HCT116 (cell line): ENCODE measurements at regions not wholly inside any gene's neighbourhood (a gene's known extent, or its start where the extent isn't known, plus 50 kb on each side); places are given as distances from the start of the nearest gene placed in this dataset.

Source experiments
- ATAC-seq: fragments of 200-7000 bp; cut with Tn5 transposase; 2 replicates; pipeline ENCODE4 v1.9.1; 2020; ENCODE audit warnings: mild to moderate bottlenecking, moderate library complexity
- BruUV-seq: library from RNA; stranded (reverse); fragments of 400-500 nt; replicated peaks from 2 replicates; lab custom pipeline; 2021; lab: Mats Ljungman, UMichigan
- CTCF ChIA-PET: fragments of 300-600 bp; sonication (Branson Sonifier 250); formaldehyde crosslinking; loops from one replicate; lab custom pipeline; 2021; ENCODE audit warnings: antibody characterized with exemption; lab: Charles Lee
- POLR2A ChIA-PET: fragments of 300-600, 350-600 bp; sonication (Branson Sonifier 250); formaldehyde crosslinking; loops from one replicate; lab custom pipeline; 2021; ENCODE audit warnings: antibody characterized with exemption; lab: Charles Lee
- RAD21 ChIA-PET, 2 experiments: fragments of 300-600 bp; sonication (Branson Sonifier 250); formaldehyde crosslinking; loops; one replicate each; lab custom pipeline; 2023; ENCODE audit warnings: low total read pairs in 2 of 2; ENCODE audit not compliant: uncharacterized antibody in 2 of 2, unreplicated experiment in 2 of 2, low non-redundant PET in 1 of 2; lab: Charles Lee
- DNase-seq: peaks from one replicate; pipeline ENCODE4 v3.0.0-alpha.2; 2010; ENCODE audit warnings: low read depth, low spot score
- H2AFZ ChIP-seq: fragments of 200-600 bp; shearing (Covaris generic), sonication (generic); 2 replicates; pipeline ENCODE4 v1.6.1; 2017; ENCODE audit warnings: low read depth, mixed run types, mixed read lengths, antibody characterized with exemption, low read length; ENCODE audit not compliant: poor library complexity, severe bottlenecking
- H3K27ac ChIP-seq: 2 replicates; pipeline ENCODE4 v1.5.1; 2012; ENCODE audit warnings: low read depth, low read length
- H3K27me3 ChIP-seq: fragments of 200-600 bp; sonication (generic); 2 replicates; pipeline ENCODE4 v1.6.1; 2016; ENCODE audit warnings: mixed run types, low read length, mixed read lengths; ENCODE audit not compliant: insufficient read depth
- H3K36me3 ChIP-seq, 2 experiments: fragments of 200-500 bp in 1 of 2; fragments of 200-600 bp in 1 of 2; sonication (Bioruptor generic) in 1 of 2; sonication (generic) in 1 of 2; 2 replicates each; pipeline versions ENCODE4 v1.5.1 to v1.6.1; 2014 to 2016; ENCODE audit warnings: low read length in 2 of 2, inconsistent platforms in 1 of 2, mixed read lengths in 1 of 2, mixed run types in 1 of 2; ENCODE audit not compliant: insufficient read depth in 2 of 2, control insufficient read depth in 1 of 2
- H3K4me1 ChIP-seq, 2 experiments: fragments of 200-600 bp in 1 of 2; sonication (generic) in 1 of 2; 2 replicates each; pipeline versions ENCODE4 v1.5.1 to v1.6.1; 2012 to 2017; ENCODE audit warnings: low read length in 2 of 2, inconsistent platforms in 1 of 2, mild to moderate bottlenecking in 1 of 2, mixed read lengths in 1 of 2, mixed run types in 1 of 2, moderate library complexity in 1 of 2; ENCODE audit not compliant: insufficient read depth in 2 of 2, control insufficient read depth in 1 of 2
- H3K4me2 ChIP-seq: fragments of 200-600 bp; sonication (generic); 2 replicates; pipeline ENCODE4 v1.6.1; 2017; ENCODE audit warnings: mixed run types, low read length, mixed read lengths
- H3K4me3 ChIP-seq, 2 experiments: fragments of 200-600 bp in 1 of 2; sonication (generic) in 1 of 2; replicated peaks in 1 of 2; 2 replicates each; pipeline ENCODE4 v1.5.1; 2011 to 2016; ENCODE audit warnings: low read length in 2 of 2, control low read depth in 1 of 2, low read depth in 1 of 2, mild to moderate bottlenecking in 1 of 2, mixed read lengths in 1 of 2, mixed run types in 1 of 2
- H3K79me2 ChIP-seq: fragments of 200-600 bp; sonication (generic); 2 replicates; pipeline ENCODE4 v1.6.1; 2017; ENCODE audit warnings: mild to moderate bottlenecking, mixed run types, low read length, moderate library complexity, mixed read lengths; ENCODE audit not compliant: insufficient read depth
- H3K9ac ChIP-seq: fragments of 200-600 bp; sonication (generic); 2 replicates; pipeline ENCODE4 v1.6.1; 2016; ENCODE audit warnings: low read length, mixed read lengths
- H3K9me2 ChIP-seq: fragments of 200-600 bp; sonication (generic), shearing (Covaris generic); 2 replicates; pipeline ENCODE4 v1.6.1; 2017; ENCODE audit warnings: mixed run types, mild to moderate bottlenecking, moderate library complexity; ENCODE audit not compliant: insufficient read depth
- H3K9me3 ChIP-seq, 2 experiments: fragments of 200-500 bp in 1 of 2; fragments of 200-600 bp in 1 of 2; sonication (Bioruptor generic) in 1 of 2; sonication (generic) in 1 of 2; 2 replicates each; pipeline ENCODE4 v1.6.1; 2014 to 2017; ENCODE audit warnings: low read length in 2 of 2, mixed read lengths in 2 of 2, inconsistent platforms in 1 of 2, low read depth in 1 of 2, mild to moderate bottlenecking in 1 of 2, mixed run types in 1 of 2, moderate library complexity in 1 of 2; ENCODE audit not compliant: control insufficient read depth in 1 of 2, insufficient read depth in 1 of 2
- H4K20me1 ChIP-seq: fragments of 200-600 bp; sonication (generic), shearing (Covaris generic); 2 replicates; pipeline ENCODE4 v1.6.1; 2017; ENCODE audit warnings: mixed run types, mild to moderate bottlenecking, moderate library complexity; ENCODE audit not compliant: insufficient read depth
- CBX3 ChIP-seq: IDR thresholded peaks from 2 replicates; pipeline ENCODE4 v1.6.1; 2012; ENCODE audit warnings: low read depth
- CEBPB ChIP-seq: IDR thresholded peaks from 2 replicates; pipeline ENCODE4 v1.6.1; 2012; ENCODE audit warnings: low read depth
- EGR1 ChIP-seq: IDR thresholded peaks from 2 replicates; pipeline ENCODE4 v1.6.1; 2012; ENCODE audit warnings: low read depth
- FOSL1 ChIP-seq: IDR thresholded peaks from 2 replicates; pipeline ENCODE4 v1.6.1; 2012; ENCODE audit warnings: low read depth
- POLR2AphosphoS5 ChIP-seq: IDR thresholded peaks from 2 replicates; pipeline ENCODE4 v1.6.1; 2011; ENCODE audit warnings: mild to moderate bottlenecking, low read depth, low read length, moderate library complexity
- RAD21 ChIP-seq: IDR thresholded peaks from 2 replicates; pipeline ENCODE4 v1.6.1; 2012; ENCODE audit warnings: low read depth, mild to moderate bottlenecking
- SIN3A ChIP-seq: IDR thresholded peaks from 2 replicates; pipeline ENCODE4 v1.6.1; 2012; ENCODE audit warnings: low read depth
- SP1 ChIP-seq: IDR thresholded peaks from 2 replicates; pipeline ENCODE4 v1.6.1; 2012; ENCODE audit warnings: low read depth
- YY1 ChIP-seq: IDR thresholded peaks from 2 replicates; pipeline ENCODE4 v1.6.1; 2011; ENCODE audit warnings: low read length, low read depth, moderate library complexity, mild to moderate bottlenecking; ENCODE audit not compliant: insufficient replicate concordance; ENCODE audit errors: extremely low read depth
- intact Hi-C: fragments of 100-400 bp; cut with micrococcal nuclease; formaldehyde crosslinking; loops from 2 replicates; pipeline ENCODE4 v1.10.0; 2022
- TF ChIP-seq, protein P1 (sequence below): IDR thresholded peaks from 2 replicates; pipeline ENCODE4 v1.6.1; 2012
- TF ChIP-seq, protein P2 (sequence below): IDR thresholded peaks from 2 replicates; pipeline ENCODE4 v1.6.1; 2012
- TF ChIP-seq, protein P3 (sequence below): IDR thresholded peaks from 2 replicates; pipeline ENCODE4 v1.6.1; 2011; ENCODE audit warnings: mild to moderate bottlenecking, low read length, moderate library complexity; ENCODE audit not compliant: insufficient replicate concordance; ENCODE audit errors: extremely low read depth
- TF ChIP-seq, protein P4 (sequence below), 3 experiments: fragments of 200-600 bp in 1 of 3; sonication (generic) in 1 of 3; IDR thresholded peaks in 2 of 3; conservative IDR thresholded peaks in 1 of 3; 2 replicates each; pipeline ENCODE4 v1.5.1; 2012 to 2017; ENCODE audit warnings: low read depth in 2 of 3, low read length in 2 of 3, antibody characterized with exemption in 1 of 3, borderline replicate concordance in 1 of 3, control low read depth in 1 of 3, mild to moderate bottlenecking in 1 of 3, mixed read lengths in 1 of 3, mixed run types in 1 of 3, moderate library complexity in 1 of 3; ENCODE audit not compliant: insufficient read depth in 1 of 3

DNA sequence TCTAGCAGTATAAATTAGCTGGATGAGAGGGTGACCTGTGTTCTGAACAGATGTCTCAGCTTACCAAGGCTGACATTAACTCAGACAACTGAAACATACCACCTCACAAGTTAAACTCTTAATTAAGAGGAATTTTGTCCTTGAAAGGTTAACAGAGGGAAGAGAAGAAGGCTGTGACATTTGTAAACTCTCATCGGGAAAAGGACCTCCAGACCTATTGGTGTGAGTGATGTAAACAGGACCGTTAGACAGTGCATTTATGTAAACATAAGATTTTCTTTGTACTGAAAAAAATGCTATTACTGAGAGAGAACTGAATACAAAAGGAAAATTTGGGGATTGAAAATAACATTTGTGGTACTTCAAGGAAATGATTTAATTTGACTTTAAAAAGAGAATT, 308.4 kb upstream of the DIAPH2 start:
- DNase-seq: no peak
- ATAC-seq: no peak
- intact Hi-C loops: no loop called here

DNA sequence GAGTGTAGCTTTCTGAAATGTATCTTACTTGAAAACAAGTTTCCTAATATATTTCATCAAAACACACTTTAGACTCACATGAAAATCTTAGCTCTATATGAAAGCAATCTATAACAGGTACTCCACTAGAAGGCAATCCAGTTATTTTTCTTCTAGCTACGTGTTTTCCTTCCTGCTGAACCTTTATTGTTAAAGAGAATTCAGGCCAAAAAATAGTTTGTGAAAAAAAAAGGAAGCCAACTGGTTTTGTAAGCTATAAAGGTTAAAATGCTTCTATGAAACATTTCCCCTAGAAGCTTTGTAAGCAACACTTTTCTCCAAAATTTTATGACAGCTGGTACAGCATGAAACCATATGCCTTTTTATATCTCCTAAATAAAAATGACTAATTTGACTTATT, 304.7 kb upstream of the DIAPH2 start:
- no TSS peak for BruUV-seq
- no peak overlapping the region for H3K4me3 ChIP-seq
- ATAC-seq (no peak), DNase-seq (no peak)
- no peaks in the 10 kb centered on the region for H3K9me3 ChIP-seq
- H3K4me1 ChIP-seq: no peaks in the 10 kb centered on the region
- ChIA-PET CTCF (no interaction called here), POLR2A (no interaction called here), RAD21 (no interaction called here)
- H3K4me2 ChIP-seq: no peak overlapping the region
- H3K27ac ChIP-seq: no peak overlapping the region
- H4K20me1 ChIP-seq: no peaks in the 10 kb centered on the region
- H3K9me2 ChIP-seq: no peaks in the 10 kb centered on the region
- H3K36me3 ChIP-seq: no peaks in the 10 kb centered on the region
- no peak overlapping the region for H3K9ac ChIP-seq
- intact Hi-C loops: no loop called here
- no peaks in the 10 kb centered on the region for H3K27me3 ChIP-seq
- no peak overlapping the region for H2AFZ ChIP-seq
- H3K79me2 ChIP-seq: no peaks in the 10 kb centered on the region
- TF ChIP-seq YY1 (no peak), SP1 (no peak), SIN3A (no peak), RAD21 (no peak), CEBPB (no peak), FOSL1 (no peak), POLR2AphosphoS5 (no peak), EGR1 (no peak)
- TF ChIP-seq, protein P1, sequence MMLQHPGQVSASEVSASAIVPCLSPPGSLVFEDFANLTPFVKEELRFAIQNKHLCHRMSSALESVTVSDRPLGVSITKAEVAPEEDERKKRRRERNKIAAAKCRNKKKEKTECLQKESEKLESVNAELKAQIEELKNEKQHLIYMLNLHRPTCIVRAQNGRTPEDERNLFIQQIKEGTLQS: no peak
- TF ChIP-seq, protein P2, sequence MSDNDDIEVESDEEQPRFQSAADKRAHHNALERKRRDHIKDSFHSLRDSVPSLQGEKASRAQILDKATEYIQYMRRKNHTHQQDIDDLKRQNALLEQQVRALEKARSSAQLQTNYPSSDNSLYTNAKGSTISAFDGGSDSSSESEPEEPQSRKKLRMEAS: no peak
- TF ChIP-seq, protein P3, sequence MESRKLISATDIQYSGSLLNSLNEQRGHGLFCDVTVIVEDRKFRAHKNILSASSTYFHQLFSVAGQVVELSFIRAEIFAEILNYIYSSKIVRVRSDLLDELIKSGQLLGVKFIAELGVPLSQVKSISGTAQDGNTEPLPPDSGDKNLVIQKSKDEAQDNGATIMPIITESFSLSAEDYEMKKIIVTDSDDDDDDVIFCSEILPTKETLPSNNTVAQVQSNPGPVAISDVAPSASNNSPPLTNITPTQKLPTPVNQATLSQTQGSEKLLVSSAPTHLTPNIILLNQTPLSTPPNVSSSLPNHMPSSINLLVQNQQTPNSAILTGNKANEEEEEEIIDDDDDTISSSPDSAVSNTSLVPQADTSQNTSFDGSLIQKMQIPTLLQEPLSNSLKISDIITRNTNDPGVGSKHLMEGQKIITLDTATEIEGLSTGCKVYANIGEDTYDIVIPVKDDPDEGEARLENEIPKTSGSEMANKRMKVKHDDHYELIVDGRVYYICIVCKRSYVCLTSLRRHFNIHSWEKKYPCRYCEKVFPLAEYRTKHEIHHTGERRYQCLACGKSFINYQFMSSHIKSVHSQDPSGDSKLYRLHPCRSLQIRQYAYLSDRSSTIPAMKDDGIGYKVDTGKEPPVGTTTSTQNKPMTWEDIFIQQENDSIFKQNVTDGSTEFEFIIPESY: no peak
- TF ChIP-seq, protein P4, sequence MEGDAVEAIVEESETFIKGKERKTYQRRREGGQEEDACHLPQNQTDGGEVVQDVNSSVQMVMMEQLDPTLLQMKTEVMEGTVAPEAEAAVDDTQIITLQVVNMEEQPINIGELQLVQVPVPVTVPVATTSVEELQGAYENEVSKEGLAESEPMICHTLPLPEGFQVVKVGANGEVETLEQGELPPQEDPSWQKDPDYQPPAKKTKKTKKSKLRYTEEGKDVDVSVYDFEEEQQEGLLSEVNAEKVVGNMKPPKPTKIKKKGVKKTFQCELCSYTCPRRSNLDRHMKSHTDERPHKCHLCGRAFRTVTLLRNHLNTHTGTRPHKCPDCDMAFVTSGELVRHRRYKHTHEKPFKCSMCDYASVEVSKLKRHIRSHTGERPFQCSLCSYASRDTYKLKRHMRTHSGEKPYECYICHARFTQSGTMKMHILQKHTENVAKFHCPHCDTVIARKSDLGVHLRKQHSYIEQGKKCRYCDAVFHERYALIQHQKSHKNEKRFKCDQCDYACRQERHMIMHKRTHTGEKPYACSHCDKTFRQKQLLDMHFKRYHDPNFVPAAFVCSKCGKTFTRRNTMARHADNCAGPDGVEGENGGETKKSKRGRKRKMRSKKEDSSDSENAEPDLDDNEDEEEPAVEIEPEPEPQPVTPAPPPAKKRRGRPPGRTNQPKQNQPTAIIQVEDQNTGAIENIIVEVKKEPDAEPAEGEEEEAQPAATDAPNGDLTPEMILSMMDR (IDR thresholded peaks at IDR 0.05 in 2 of 3, conservative IDR thresholded peaks at IDR 0.05 in 1 of 3; ENCODE audit: borderline replicate concordance in 1 of 3, insufficient read depth in 1 of 3, low read depth in 2 of 3, low read length in 2 of 3): no peak

More for the DNA sequence above, 308.4 kb upstream of the DIAPH2 start:
- ChIA-PET CTCF (no interaction called here), POLR2A (no interaction called here), RAD21 (no interaction called here)
- no peak for TF ChIP-seq CBX3
- TF ChIP-seq YY1: no peak
- TF ChIP-seq, protein P1: no peak
- no peaks in the 10 kb centered on the region for H3K9me2 ChIP-seq
- H2AFZ ChIP-seq: no peak overlapping the region
- H3K36me3 ChIP-seq: no peaks in the 10 kb centered on the region
- no peaks in the 10 kb centered on the region for H3K4me1 ChIP-seq
- H3K4me3 ChIP-seq: no peak overlapping the region
- no TSS peak for BruUV-seq
- no peak overlapping the region for H3K9ac ChIP-seq
- no peaks in the 10 kb centered on the region for H3K9me3 ChIP-seq
- H4K20me1 ChIP-seq: no peaks in the 10 kb centered on the region
- no peaks in the 10 kb centered on the region for H3K27me3 ChIP-seq
- H3K4me2 ChIP-seq: no peak overlapping the region
- no peaks in the 10 kb centered on the region for H3K79me2 ChIP-seq
- H3K27ac ChIP-seq: no peak overlapping the region
